Nephron progenitor cell (in vitro differentiated cells): ENCODE measurements at regions not wholly inside any gene's neighbourhood (a gene's known extent, or its start where the extent isn't known, plus 50 kb on each side); places are given as distances from the start of the nearest gene placed in this dataset.

Source experiments
- DNase-seq: peaks from one replicate; pipeline ENCODE4 v3.0.0; 2021
- H3K27ac Mint-ChIP-seq: 2 replicates; pipeline ENCODE4 v1.8.0; 2021; ENCODE audit warnings: mild to moderate bottlenecking, moderate library complexity, mixed read lengths
- H3K27me3 Mint-ChIP-seq: 2 replicates; pipeline ENCODE4 v1.8.0; 2021; ENCODE audit warnings: mild to moderate bottlenecking, low read depth, mixed read lengths; ENCODE audit not compliant: poor library complexity
- H3K36me3 Mint-ChIP-seq: 2 replicates; pipeline ENCODE4 v1.8.0; 2021; ENCODE audit warnings: low read depth, mixed read lengths
- H3K4me1 Mint-ChIP-seq: 2 replicates; pipeline ENCODE4 v1.8.0; 2021; ENCODE audit warnings: mixed read lengths
- H3K4me3 Mint-ChIP-seq: 2 replicates; pipeline ENCODE4 v1.8.0; 2021; ENCODE audit warnings: mild to moderate bottlenecking, moderate library complexity, mixed read lengths
- H3K9me3 Mint-ChIP-seq: 2 replicates; pipeline ENCODE4 v1.8.0; 2021; ENCODE audit warnings: mild to moderate bottlenecking, moderate library complexity, mixed read lengths
- TF ChIP-seq, protein P1 (sequence below): fragments of 200-600 bp; sonication (generic); IDR thresholded peaks from 2 replicates; pipeline ENCODE4 v1.5.0; 2021; ENCODE audit warnings: antibody characterized with exemption

GRCh38 chr15:98506172-98506571 lies 142.2 kb upstream of the IGF1R start:
- Mint-ChIP-seq H3K4me1 (peaks cover 18% of the 10 kb centered on the region), H3K27ac (no peak overlapping the region), H3K4me3 (no peak overlapping the region), H3K36me3 (no peaks in the 10 kb centered on the region), H3K9me3 (no peaks in the 10 kb centered on the region), H3K27me3 (peaks cover 35% of the 10 kb centered on the region)
- no peak for DNase-seq
- TF ChIP-seq, protein P1, sequence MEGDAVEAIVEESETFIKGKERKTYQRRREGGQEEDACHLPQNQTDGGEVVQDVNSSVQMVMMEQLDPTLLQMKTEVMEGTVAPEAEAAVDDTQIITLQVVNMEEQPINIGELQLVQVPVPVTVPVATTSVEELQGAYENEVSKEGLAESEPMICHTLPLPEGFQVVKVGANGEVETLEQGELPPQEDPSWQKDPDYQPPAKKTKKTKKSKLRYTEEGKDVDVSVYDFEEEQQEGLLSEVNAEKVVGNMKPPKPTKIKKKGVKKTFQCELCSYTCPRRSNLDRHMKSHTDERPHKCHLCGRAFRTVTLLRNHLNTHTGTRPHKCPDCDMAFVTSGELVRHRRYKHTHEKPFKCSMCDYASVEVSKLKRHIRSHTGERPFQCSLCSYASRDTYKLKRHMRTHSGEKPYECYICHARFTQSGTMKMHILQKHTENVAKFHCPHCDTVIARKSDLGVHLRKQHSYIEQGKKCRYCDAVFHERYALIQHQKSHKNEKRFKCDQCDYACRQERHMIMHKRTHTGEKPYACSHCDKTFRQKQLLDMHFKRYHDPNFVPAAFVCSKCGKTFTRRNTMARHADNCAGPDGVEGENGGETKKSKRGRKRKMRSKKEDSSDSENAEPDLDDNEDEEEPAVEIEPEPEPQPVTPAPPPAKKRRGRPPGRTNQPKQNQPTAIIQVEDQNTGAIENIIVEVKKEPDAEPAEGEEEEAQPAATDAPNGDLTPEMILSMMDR, result no peak

DNA sequence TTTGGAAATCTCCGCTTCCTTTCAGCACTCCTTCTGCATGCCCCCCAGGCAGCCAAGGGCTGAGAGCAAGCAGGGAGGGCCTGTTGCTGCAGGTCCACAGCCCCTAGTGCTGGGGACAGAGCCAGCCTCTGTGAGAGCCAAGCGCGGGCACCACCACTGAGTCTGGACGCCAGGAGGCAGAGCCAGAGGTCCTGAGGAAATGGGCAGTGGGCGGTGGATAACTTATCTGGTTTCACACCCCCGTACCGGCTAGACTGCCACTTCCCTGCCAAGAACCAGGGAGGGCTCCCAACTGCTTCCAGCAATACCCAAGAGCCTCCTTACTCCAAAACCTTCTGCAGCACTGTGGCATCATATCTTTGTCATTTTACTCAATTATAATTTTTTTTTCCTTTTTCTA lies 141.6 kb upstream of the IGF1R start:
- DNase-seq, result no peak
- Mint-ChIP-seq H3K27ac (no peak overlapping the region), H3K9me3 (no peaks in the 10 kb centered on the region), H3K27me3 (peaks cover 35% of the 10 kb centered on the region), H3K36me3 (no peaks in the 10 kb centered on the region), H3K4me3 (no peak overlapping the region), H3K4me1 (peaks cover 18% of the 10 kb centered on the region)
- TF ChIP-seq, protein P1, result no peak

GRCh38 chr15:98513428-98513986 lies 134.8 kb upstream of the IGF1R start:
- Mint-ChIP-seq H3K36me3 (no peaks in the 10 kb centered on the region), H3K4me3 (no peak overlapping the region), H3K27me3 (peaks cover 22% of the 10 kb centered on the region)

GRCh38 chr15:98514034-98514622 lies 134.2 kb upstream of the IGF1R start:
- H3K9me3 Mint-ChIP-seq, result no peaks in the 10 kb centered on the region
- H3K4me1 Mint-ChIP-seq, result peaks cover 34% of the 10 kb centered on the region
- peaks cover 22% of the 10 kb centered on the region for H3K27me3 Mint-ChIP-seq
- no peaks in the 10 kb centered on the region for H3K36me3 Mint-ChIP-seq
- no peak overlapping the region for H3K27ac Mint-ChIP-seq
- no peak for DNase-seq
- no peak overlapping the region for H3K4me3 Mint-ChIP-seq
- TF ChIP-seq, protein P1, result no peak

More at GRCh38 chr15:98513428-98513986, 134.8 kb upstream of the IGF1R start:
- no peak for DNase-seq
- no peaks in the 10 kb centered on the region for H3K9me3 Mint-ChIP-seq
- H3K4me1 Mint-ChIP-seq, result peaks cover 30% of the 10 kb centered on the region
- H3K27ac Mint-ChIP-seq, result no peak overlapping the region
- TF ChIP-seq, protein P1, result no peak

DNA sequence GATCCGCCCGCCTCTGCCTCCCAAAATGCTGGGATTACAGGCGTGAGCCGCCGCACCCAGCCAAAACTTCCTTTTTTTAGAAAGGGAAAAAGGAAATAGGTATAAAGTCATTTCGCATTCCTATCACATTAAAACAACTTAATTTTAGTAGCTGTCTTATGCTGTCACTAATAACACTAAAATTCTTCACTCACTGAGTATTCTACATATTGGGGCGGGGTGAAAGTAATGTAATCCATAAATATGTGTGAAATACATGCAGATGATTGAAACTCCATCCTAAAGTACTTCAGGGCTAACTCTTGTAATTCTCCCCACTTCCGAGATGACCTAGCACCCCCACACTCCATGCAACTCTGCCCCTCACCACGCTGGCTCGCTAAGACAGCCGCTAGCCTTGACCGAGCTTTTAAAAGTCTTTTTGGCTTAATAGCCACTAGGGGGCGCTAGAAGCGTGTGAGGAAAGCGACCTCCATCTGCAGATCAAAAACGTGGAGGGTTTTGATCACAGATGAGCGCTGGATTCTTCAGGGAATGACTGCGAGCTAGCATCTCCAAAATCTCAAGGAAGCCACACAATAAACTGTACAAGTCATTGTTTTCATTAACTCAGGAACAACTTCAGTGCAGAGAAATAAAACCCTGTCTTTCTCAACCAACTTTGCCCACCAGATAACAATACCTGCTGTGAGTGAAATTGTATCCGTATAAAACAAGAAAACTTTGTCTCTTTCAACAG lies 129.3 kb upstream of the IGF1R start:
- H3K9me3 Mint-ChIP-seq, result no peaks in the 10 kb centered on the region
- peak; percentile 64 for DNase-seq
- TF ChIP-seq, protein P1, result peak; percentile 83
- H3K4me3 Mint-ChIP-seq, result peak overlapping the region; percentile 66
- peaks cover 10% of the 10 kb centered on the region for H3K27me3 Mint-ChIP-seq
- peaks cover 33% of the 10 kb centered on the region for H3K4me1 Mint-ChIP-seq
- H3K27ac Mint-ChIP-seq, result no peak overlapping the region
- no peaks in the 10 kb centered on the region for H3K36me3 Mint-ChIP-seq
